Tibial nerve (tissue), 1 donor: ENCODE measurements at regions not wholly inside any gene's neighbourhood (a gene's known extent, or its start where the extent isn't known, plus 50 kb on each side); places are given as distances from the start of the nearest gene placed in this dataset. TPM values are rescaled to one million over a fixed set of nuclear protein-coding genes. Genes with fewer than 3 reads are reported as not detected.

ENCODE experiments used
- small RNA-seq: library from RNA; depleted of rRNA; stranded (forward); fragments of <200 nt; gene quantifications from one replicate; pipeline ENCODE3, GENCODE V24; 2016

Small RNAs in the stretch of these regions (small RNA-seq; reads per million reads assigned to genes)
- gene AL627230.1 (not detected), gene AL627230.3 (not detected), gene AL627230.5 (not detected), gene AL627230.6 (not detected), gene AL627230.8 (not detected), gene FAM27B (not detected), gene RF00156 (not detected), gene RN7SL787P (not detected)
